A673 (cell line): ENCODE measurements at regions not wholly inside any gene's neighbourhood (a gene's known extent, or its start where the extent isn't known, plus 50 kb on each side); places are given as distances from the start of the nearest gene placed in this dataset.

Experiments
- BruUV-seq: library from RNA; stranded (reverse); fragments of 400-500 nt; replicated peaks from 2 replicates; lab custom pipeline; 2021; lab: Mats Ljungman, UMichigan
- CTCF ChIA-PET: fragments of 300-600 bp; sonication (Branson Sonifier 250); formaldehyde crosslinking; loops from one replicate; lab custom pipeline; 2022; ENCODE audit warnings: antibody characterized with exemption; lab: Charles Lee
- POLR2A ChIA-PET: fragments of 300-600 bp; sonication (Branson Sonifier 250); formaldehyde crosslinking; loops from one replicate; lab custom pipeline; 2022; ENCODE audit warnings: antibody characterized with exemption; ENCODE audit not compliant: low non-redundant PET; lab: Charles Lee
- DNase-seq: peaks from one replicate; pipeline ENCODE4 v3.0.0-alpha.2; 2015; ENCODE audit warnings: low spot score
- H3K27ac ChIP-seq: fragments of 200-600 bp; sonication (generic); 2 replicates; pipeline ENCODE4 v1.5.1; 2016; ENCODE audit warnings: mixed run types, low read depth, mild to moderate bottlenecking, mixed read lengths, antibody characterized with exemption, low read length; ENCODE audit not compliant: poor library complexity, severe bottlenecking
- H3K27me3 ChIP-seq: fragments of 200-600 bp; sonication (generic); replicated peaks from 2 replicates; pipeline ENCODE4 v1.6.1; 2017; ENCODE audit warnings: mixed run types, low read depth, mild to moderate bottlenecking, mixed read lengths, antibody characterized with exemption, low read length; ENCODE audit not compliant: insufficient read depth, poor library complexity
- H3K36me3 ChIP-seq: fragments of 200-600 bp; sonication (generic); 2 replicates; pipeline ENCODE4 v1.6.1; 2016; ENCODE audit warnings: mixed run types, mild to moderate bottlenecking, mixed read lengths, antibody characterized with exemption, low read length; ENCODE audit not compliant: insufficient read depth, poor library complexity, severe bottlenecking
- H3K4me1 ChIP-seq: fragments of 200-600 bp; sonication (generic); 2 replicates; pipeline ENCODE4 v1.6.1; 2017; ENCODE audit warnings: mixed run types, mild to moderate bottlenecking, mixed read lengths, antibody characterized with exemption, low read length; ENCODE audit not compliant: insufficient read depth, poor library complexity, severe bottlenecking
- H3K4me3 ChIP-seq: fragments of 200-600 bp; sonication (generic); 2 replicates; pipeline ENCODE4 v1.5.1; 2016; ENCODE audit warnings: low read depth, mixed run types, mild to moderate bottlenecking, mixed read lengths, low read length; ENCODE audit not compliant: poor library complexity, severe bottlenecking
- H3K9me3 ChIP-seq: fragments of 200-600 bp; sonication (generic); 2 replicates; pipeline ENCODE4 v1.6.1; 2016; ENCODE audit warnings: mixed run types, low read depth, mild to moderate bottlenecking, mixed read lengths, antibody characterized with exemption, low read length; ENCODE audit not compliant: poor library complexity, severe bottlenecking
- CTCF ChIP-seq: fragments of 300-800, 200-600 bp; sonication (generic); conservative IDR thresholded peaks from 2 replicates; pipeline ENCODE4 v1.5.1; 2017; ENCODE audit warnings: low read depth, mild to moderate bottlenecking, antibody characterized with exemption, low read length, moderate library complexity, mixed read lengths
- EZH2 ChIP-seq: fragments of 200-600 bp; sonication (generic); IDR thresholded peaks from 2 replicates; pipeline ENCODE4 v1.6.1; 2017; ENCODE audit warnings: borderline replicate concordance, low read depth, mild to moderate bottlenecking, mixed read lengths, antibody characterized with exemption, low read length; ENCODE audit not compliant: poor library complexity, severe bottlenecking
- intact Hi-C: fragments of 100-400 bp; cut with micrococcal nuclease; formaldehyde crosslinking; loops from one replicate; pipeline ENCODE4 v1.10.0; 2022; ENCODE audit not compliant: unreplicated experiment

GRCh38 chr5:117394506-117395157, 820.0 kb upstream of the SEMA6A start:
- no peaks in the 10 kb centered on the region for H3K36me3 ChIP-seq
- no peaks in the 10 kb centered on the region for H3K27me3 ChIP-seq
- H3K4me3 ChIP-seq: no peak overlapping the region
- H3K9me3 ChIP-seq: no peaks in the 10 kb centered on the region
- no peak for DNase-seq
- no peak for TF ChIP-seq EZH2
- no peak for TF ChIP-seq CTCF
- ChIA-PET CTCF (no interaction called here), POLR2A (no interaction called here)
- no peak overlapping the region for H3K27ac ChIP-seq
- no TSS peak for BruUV-seq
- no peaks in the 10 kb centered on the region for H3K4me1 ChIP-seq
- intact Hi-C loops: no loop called here

- no peak for DNase-seq
- H3K4me1 ChIP-seq: no peaks in the 10 kb centered on the region
- TF ChIP-seq EZH2 (no peak), CTCF (no peak)
- BruUV-seq: no TSS peak
- H3K27me3 ChIP-seq: no peaks in the 10 kb centered on the region
- intact Hi-C loops: no loop called here
- POLR2A ChIA-PET: no interaction called here
- no peaks in the 10 kb centered on the region for H3K9me3 ChIP-seq
- H3K36me3 ChIP-seq: no peaks in the 10 kb centered on the region
- CTCF ChIA-PET: no interaction called here
- no peak overlapping the region for H3K27ac ChIP-seq
- H3K4me3 ChIP-seq: no peak overlapping the region
Observed at GRCh38 chr5:117393125-117393524, 818.5 kb upstream of the SEMA6A start.

GRCh38 chr5:117380316-117380715, 805.7 kb upstream of the SEMA6A start:
- Histone ChIP-seq H3K9me3 (no peaks in the 10 kb centered on the region), H3K27me3 (no peaks in the 10 kb centered on the region), H3K27ac (no peak overlapping the region), H3K4me3 (no peak overlapping the region), H3K36me3 (no peaks in the 10 kb centered on the region), H3K4me1 (no peaks in the 10 kb centered on the region)
- CTCF ChIA-PET: no interaction called here
- BruUV-seq: no TSS peak
- POLR2A ChIA-PET: no interaction called here
- TF ChIP-seq EZH2: no peak
- no peak for TF ChIP-seq CTCF
- DNase-seq: no peak
- intact Hi-C loops: no loop called here
